SJCRH30 (cell line): ENCODE measurements at regions not wholly inside any gene's neighbourhood (a gene's known extent, or its start where the extent isn't known, plus 50 kb on each side); places are given as distances from the start of the nearest gene placed in this dataset.

Experiments used
- DNase-seq, 2 experiments: peaks; one replicate each; pipeline ENCODE4 v3.0.0-alpha.2; 2015 to 2020
- H3K27ac ChIP-seq: fragments of 250-450 bp; sonication (Bioruptor Pico); 2 replicates; pipeline ENCODE4 v1.5.1; 2020; ENCODE audit warnings: mild to moderate bottlenecking, moderate library complexity
- H3K27me3 ChIP-seq: fragments of 250-450 bp; sonication (Bioruptor Pico); 2 replicates; pipeline ENCODE4 v1.5.1; 2020; ENCODE audit warnings: mild to moderate bottlenecking, moderate library complexity
- H3K36me3 ChIP-seq: fragments of 250-450 bp; sonication (Bioruptor Pico); 2 replicates; pipeline ENCODE4 v1.5.1; 2020; ENCODE audit warnings: mild to moderate bottlenecking, moderate library complexity
- H3K4me1 ChIP-seq: fragments of 250-450 bp; sonication (Bioruptor Pico); 2 replicates; pipeline ENCODE4 v1.5.1; 2020; ENCODE audit warnings: mild to moderate bottlenecking, moderate library complexity
- H3K4me3 ChIP-seq: fragments of 250-450 bp; sonication (Bioruptor Pico); 2 replicates; pipeline ENCODE4 v1.5.1; 2020; ENCODE audit warnings: mild to moderate bottlenecking, moderate library complexity
- H3K9me3 ChIP-seq: fragments of 250-450 bp; sonication (Bioruptor Pico); replicated peaks from 2 replicates; pipeline ENCODE4 v1.5.1; 2020; ENCODE audit warnings: mild to moderate bottlenecking, moderate library complexity

GRCh38 chr3:174596447-174596982, 262.6 kb upstream of the NAALADL2 start:
- H3K36me3 ChIP-seq: no peaks in the 10 kb centered on the region
- no peak overlapping the region for H3K4me3 ChIP-seq
- no peaks in the 10 kb centered on the region for H3K27me3 ChIP-seq
- H3K9me3 ChIP-seq: no peaks in the 10 kb centered on the region
- peaks cover 4% of the 10 kb centered on the region; the same call in 1 of the 2 replicates for H3K4me1 ChIP-seq
- DNase-seq: no peak
- no peak overlapping the region for H3K27ac ChIP-seq

GRCh38 chr3:174598885-174599439, 260.2 kb upstream of the NAALADL2 start:
- H3K27ac ChIP-seq: no peak overlapping the region

GRCh38 chr3:174613173-174613572, 246.0 kb upstream of the NAALADL2 start:
- no peak for DNase-seq
- H3K9me3 ChIP-seq: no peaks in the 10 kb centered on the region; the same call in 1 of the 2 replicates
- no peaks in the 10 kb centered on the region for H3K4me1 ChIP-seq
- H3K27me3 ChIP-seq: no peaks in the 10 kb centered on the region
- H3K27ac ChIP-seq: no peak overlapping the region
- no peaks in the 10 kb centered on the region for H3K36me3 ChIP-seq
- H3K4me3 ChIP-seq: no peak overlapping the region

More at GRCh38 chr3:174598885-174599439, 260.2 kb upstream of the NAALADL2 start:
- no peaks in the 10 kb centered on the region for H3K27me3 ChIP-seq
- no peak overlapping the region for H3K4me3 ChIP-seq
- no peaks in the 10 kb centered on the region for H3K36me3 ChIP-seq
- no peaks in the 10 kb centered on the region for H3K9me3 ChIP-seq
- H3K4me1 ChIP-seq: peaks cover 4% of the 10 kb centered on the region; the same call in 1 of the 2 replicates
- no peak for DNase-seq

GRCh38 chr3:174614036-174614435, 245.1 kb upstream of the NAALADL2 start:
- H3K36me3 ChIP-seq: no peaks in the 10 kb centered on the region
- no peaks in the 10 kb centered on the region; the same call in 1 of the 2 replicates for H3K9me3 ChIP-seq
- H3K4me3 ChIP-seq: no peak overlapping the region
- H3K27me3 ChIP-seq: no peaks in the 10 kb centered on the region
- H3K4me1 ChIP-seq: no peaks in the 10 kb centered on the region
- no peak for DNase-seq
- no peak overlapping the region for H3K27ac ChIP-seq

GRCh38 chr3:174618368-174619080, 240.6 kb upstream of the NAALADL2 start:
- Histone ChIP-seq H3K27ac (no peak overlapping the region), H3K36me3 (no peaks in the 10 kb centered on the region), H3K9me3 (no peaks in the 10 kb centered on the region), H3K4me1 (no peaks in the 10 kb centered on the region), H3K27me3 (no peaks in the 10 kb centered on the region), H3K4me3 (no peak overlapping the region)
- DNase-seq: no peak

GRCh38 chr3:174619239-174619638, 239.9 kb upstream of the NAALADL2 start:
- no peaks in the 10 kb centered on the region for H3K4me1 ChIP-seq
- DNase-seq: no peak
- H3K4me3 ChIP-seq: no peak overlapping the region
- no peak overlapping the region for H3K27ac ChIP-seq
- no peaks in the 10 kb centered on the region for H3K9me3 ChIP-seq
- H3K27me3 ChIP-seq: no peaks in the 10 kb centered on the region
- H3K36me3 ChIP-seq: no peaks in the 10 kb centered on the region

- no peaks in the 10 kb centered on the region for H3K36me3 ChIP-seq
- H3K27ac ChIP-seq: no peak overlapping the region
- no peaks in the 10 kb centered on the region for H3K9me3 ChIP-seq
- DNase-seq: peak in 1 of 2 experiments; percentile 11
- no peaks in the 10 kb centered on the region for H3K4me1 ChIP-seq
- H3K4me3 ChIP-seq: no peak overlapping the region
- H3K27me3 ChIP-seq: no peaks in the 10 kb centered on the region
Measured at GRCh38 chr3:174620138-174620537, 239.0 kb upstream of the NAALADL2 start.

- Histone ChIP-seq H3K27me3 (no peaks in the 10 kb centered on the region), H3K4me1 (no peaks in the 10 kb centered on the region)
Measured at GRCh38 chr3:174620855-174621472, 238.2 kb upstream of the NAALADL2 start.

DNA sequence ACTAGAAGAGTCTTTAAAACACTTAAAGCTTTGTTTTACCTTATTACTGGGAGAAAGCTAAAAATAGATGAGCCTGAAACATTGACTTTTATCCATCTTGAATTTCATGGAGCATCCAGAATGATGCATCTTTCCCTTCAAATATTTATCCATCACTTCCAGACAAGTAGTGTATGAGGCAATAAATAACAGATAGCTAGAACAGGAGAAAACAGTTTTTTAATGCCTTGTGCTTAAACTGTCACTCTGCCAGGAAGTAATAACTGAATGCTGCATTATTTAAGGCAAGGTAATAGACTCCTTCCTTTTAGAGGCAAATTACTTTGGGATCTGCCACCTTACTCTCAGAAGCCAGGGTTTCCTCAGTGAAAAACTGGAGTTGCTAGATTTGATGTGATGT, 225.8 kb upstream of the NAALADL2 start:
- Histone ChIP-seq H3K4me1 (no peaks in the 10 kb centered on the region), H3K36me3 (no peaks in the 10 kb centered on the region), H3K27me3 (no peaks in the 10 kb centered on the region), H3K27ac (no peak overlapping the region), H3K9me3 (peaks cover 6% of the 10 kb centered on the region; the same call in 1 of the 2 replicates), H3K4me3 (no peak overlapping the region)
- no peak for DNase-seq

More at GRCh38 chr3:174620855-174621472, 238.2 kb upstream of the NAALADL2 start:
- no peaks in the 10 kb centered on the region for H3K9me3 ChIP-seq
- H3K36me3 ChIP-seq: no peaks in the 10 kb centered on the region
- DNase-seq: no peak
- H3K27ac ChIP-seq: no peak overlapping the region
- H3K4me3 ChIP-seq: no peak overlapping the region

GRCh38 chr3:174636451-174636850, 222.7 kb upstream of the NAALADL2 start:
- Histone ChIP-seq H3K4me1 (no peaks in the 10 kb centered on the region), H3K36me3 (no peaks in the 10 kb centered on the region), H3K4me3 (no peak overlapping the region), H3K27ac (no peak overlapping the region), H3K9me3 (peaks cover 6% of the 10 kb centered on the region; the same call in 1 of the 2 replicates), H3K27me3 (no peaks in the 10 kb centered on the region)
- no peak for DNase-seq

GRCh38 chr3:174639406-174639805, 219.7 kb upstream of the NAALADL2 start:
- Histone ChIP-seq H3K36me3 (no peaks in the 10 kb centered on the region), H3K27me3 (no peaks in the 10 kb centered on the region), H3K4me3 (no peak overlapping the region), H3K4me1 (no peaks in the 10 kb centered on the region), H3K9me3 (peaks cover 6% of the 10 kb centered on the region; the same call in 1 of the 2 replicates), H3K27ac (no peak overlapping the region)
- DNase-seq: no peak

DNA sequence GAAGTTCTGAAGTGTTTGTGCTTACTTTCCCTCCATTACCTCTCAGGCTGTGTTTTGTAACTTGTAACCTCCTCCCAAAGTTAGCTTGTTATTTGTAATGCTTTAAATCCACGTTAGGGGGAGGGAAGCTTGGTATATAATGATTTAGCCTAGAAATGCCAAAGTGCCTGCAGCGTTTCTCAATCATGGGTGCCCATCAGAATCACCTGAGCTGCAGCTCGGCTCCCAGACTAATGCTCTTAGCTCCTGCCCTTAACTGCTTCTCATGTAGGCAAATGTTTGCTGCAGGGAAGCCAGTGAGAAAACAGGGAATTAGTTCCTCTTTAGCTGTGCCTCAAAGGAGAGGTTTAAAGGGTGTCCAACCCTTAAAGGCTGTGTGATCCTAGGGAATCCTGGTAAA, 219.2 kb upstream of the NAALADL2 start:
- H3K27me3 ChIP-seq: no peaks in the 10 kb centered on the region
- no peaks in the 10 kb centered on the region for H3K36me3 ChIP-seq
- no peak overlapping the region for H3K27ac ChIP-seq
- H3K9me3 ChIP-seq: peaks cover 6% of the 10 kb centered on the region; the same call in 1 of the 2 replicates
- H3K4me3 ChIP-seq: no peak overlapping the region
- no peak for DNase-seq
- no peaks in the 10 kb centered on the region for H3K4me1 ChIP-seq

DNA sequence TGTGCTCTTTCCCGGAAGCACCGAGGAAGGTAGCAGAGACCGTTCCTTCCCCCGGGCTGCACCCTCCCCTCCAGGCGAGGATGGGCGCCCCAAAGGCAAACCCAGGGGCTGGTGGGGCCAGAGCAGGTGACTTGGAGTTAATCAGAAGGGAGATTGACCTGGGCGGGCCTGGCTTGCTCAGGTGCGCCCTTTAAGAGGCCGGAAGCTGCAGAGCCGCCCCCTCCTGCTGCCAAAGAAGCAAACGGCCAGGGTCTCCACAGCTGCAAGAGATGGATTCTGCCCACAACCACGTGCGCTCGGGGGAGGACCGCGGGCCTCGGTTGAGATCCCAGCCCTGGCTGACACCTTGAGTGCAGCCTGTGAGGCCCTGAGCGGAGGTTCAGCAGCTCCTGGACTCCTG, 218.2 kb upstream of the NAALADL2 start:
- Histone ChIP-seq H3K9me3 (peaks cover 6% of the 10 kb centered on the region; the same call in 1 of the 2 replicates), H3K4me3 (no peak overlapping the region), H3K36me3 (no peaks in the 10 kb centered on the region), H3K27ac (no peak overlapping the region), H3K27me3 (no peaks in the 10 kb centered on the region), H3K4me1 (no peaks in the 10 kb centered on the region)
- DNase-seq: no peak

DNA sequence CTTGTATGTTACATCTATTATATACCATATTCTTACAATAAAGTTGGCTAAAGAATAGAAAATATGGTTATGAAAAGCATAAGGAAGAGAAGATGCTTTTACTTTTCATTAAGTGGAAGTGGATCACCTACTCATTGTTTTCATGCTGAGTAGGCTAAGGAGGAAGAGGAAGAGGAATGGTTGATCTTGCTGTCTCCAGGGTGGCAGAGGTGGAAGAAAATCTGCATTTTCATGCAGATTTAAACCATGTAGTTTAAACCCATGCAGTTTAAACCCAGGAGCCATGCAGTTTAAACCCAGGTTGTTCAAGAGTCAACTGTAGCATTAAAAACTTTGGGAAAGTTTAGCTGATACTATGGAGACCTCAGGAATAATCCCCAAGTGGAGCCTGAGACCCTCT, 214.8 kb upstream of the NAALADL2 start:
- no peaks in the 10 kb centered on the region for H3K27me3 ChIP-seq
- H3K27ac ChIP-seq: no peak overlapping the region
- no peak for DNase-seq
- no peaks in the 10 kb centered on the region for H3K4me1 ChIP-seq
- H3K36me3 ChIP-seq: no peaks in the 10 kb centered on the region
- H3K4me3 ChIP-seq: no peak overlapping the region
- H3K9me3 ChIP-seq: no peaks in the 10 kb centered on the region

DNA sequence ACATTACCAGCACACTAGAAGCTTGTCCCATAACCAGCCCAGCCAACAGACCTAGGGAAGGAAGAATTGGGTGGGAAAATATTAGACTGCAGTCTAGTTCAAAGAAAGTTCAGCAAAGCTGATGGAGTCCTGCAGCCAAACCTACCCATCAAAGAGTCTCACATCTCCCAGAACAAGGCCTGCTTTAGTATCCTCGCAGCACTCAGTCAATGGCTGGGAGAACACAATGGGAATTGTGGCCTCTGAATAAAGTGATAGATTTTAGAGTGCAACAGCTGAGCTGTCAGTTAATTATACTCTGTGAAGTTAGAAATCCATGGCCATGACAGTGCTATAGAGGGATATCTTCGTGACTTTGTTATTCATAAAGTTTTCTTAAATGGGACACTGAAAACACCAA, 207.2 kb upstream of the NAALADL2 start:
- no peaks in the 10 kb centered on the region for H3K27me3 ChIP-seq
- no peak for DNase-seq
- no peaks in the 10 kb centered on the region for H3K4me1 ChIP-seq
- no peak overlapping the region for H3K4me3 ChIP-seq
- no peaks in the 10 kb centered on the region for H3K36me3 ChIP-seq
- no peak overlapping the region for H3K27ac ChIP-seq
- H3K9me3 ChIP-seq: no peaks in the 10 kb centered on the region
